ENCODE measurements at regions not wholly inside any gene's neighbourhood (a gene's known extent, or its start where the extent isn't known, plus 50 kb on each side); places are given as distances from the start of the nearest gene placed in this dataset.

- DNase-seq, result no peak
- Histone ChIP-seq H3K4me1 (ENCODE audit: control insufficient read depth in 2 of 2, insufficient read depth in 2 of 2, low read length in 2 of 2) (no peaks in the 10 kb centered on the region), H4K20me1 (ENCODE audit: control insufficient read depth, insufficient read depth, low read length, poor library complexity, severe bottlenecking) (no peaks in the 10 kb centered on the region), H2AFZ (ENCODE audit: insufficient read depth, low read depth, low read length, poor library complexity, severe bottlenecking) (no peak overlapping the region), H3K27ac (ENCODE audit: low read length in 2 of 2) (no peak overlapping the region), H3K9ac (ENCODE audit: low read length) (no peak overlapping the region), H3K79me2 (ENCODE audit: control insufficient read depth, insufficient read depth, low read length) (no peaks in the 10 kb centered on the region), H3K27me3 (replicated peaks in 1 of 4; ENCODE audit: control extremely low read depth in 1 of 4, control insufficient read depth in 3 of 4, insufficient read depth in 4 of 4, low read length in 3 of 4) (no peaks in the 10 kb centered on the region), H3K9me3 (ENCODE audit: control extremely low read depth in 1 of 3, control insufficient read depth in 2 of 3, insufficient read depth in 1 of 3, low read length in 2 of 3) (no peaks in the 10 kb centered on the region), H3K36me3 (replicated peaks in 1 of 2; ENCODE audit: control extremely low read depth in 1 of 2, control insufficient read depth in 1 of 2, extremely low read depth in 1 of 2, insufficient read depth in 2 of 2, low read length in 1 of 2) (no peaks in the 10 kb centered on the region), H3K4me2 (replicated peaks; ENCODE audit: low read depth, low read length, poor library complexity, severe bottlenecking) (no peak overlapping the region), H3K4me3 (ENCODE audit: control extremely low read depth in 1 of 5, extremely low read depth in 1 of 5, insufficient read depth in 1 of 5, low read depth in 2 of 5, low read length in 4 of 5) (no peak overlapping the region)
- H3K4me3 Mint-ChIP-seq, result no peak overlapping the region
- CTCF ChIA-PET, result no interaction called here
- H3K27ac Mint-ChIP-seq, result no peak overlapping the region
- no peaks in the 10 kb centered on the region for H3K27me3 Mint-ChIP-seq
- POLR2A ChIA-PET, result no interaction called here
- no peak for ATAC-seq (ENCODE audit: low read depth)
- WGBS (ENCODE audit: insufficient coverage), result no CpG with 5 or more reads among the region's 2 CpGs
- H3K4me1 Mint-ChIP-seq, result no peaks in the 10 kb centered on the region
- H3K9me3 Mint-ChIP-seq (ENCODE audit: insufficient read depth), result peaks cover 1% of the 10 kb centered on the region
- no peak for TF ChIP-seq CTCF (IDR thresholded peaks at IDR 0.05)
- TF ChIP-seq EZH2 (IDR thresholded peaks at IDR 0.05; ENCODE audit: borderline replicate concordance, insufficient read depth, low read depth, low read length, poor library complexity, severe bottlenecking), result no peak
- intact Hi-C loops (cut with micrococcal nuclease), result no loop called here
Measured at GRCh38 chr2:139669675-139670074, 889.5 kb upstream of the NXPH2 start.

GRCh38 chr2:139652385-139652784 is 872.2 kb upstream of the NXPH2 start:
- POLR2A ChIA-PET, result no interaction called here
- no peak overlapping the region for H3K4me3 Mint-ChIP-seq

More at GRCh38 chr2:139652385-139652784, 872.2 kb upstream of the NXPH2 start:
- CTCF ChIA-PET, result no interaction called here
- ATAC-seq (ENCODE audit: low read depth), result no peak
- Histone ChIP-seq H3K4me1 (ENCODE audit: control insufficient read depth in 2 of 2, insufficient read depth in 2 of 2, low read length in 2 of 2) (no peaks in the 10 kb centered on the region), H3K27me3 (replicated peaks in 1 of 4; ENCODE audit: control extremely low read depth in 1 of 4, control insufficient read depth in 3 of 4, insufficient read depth in 4 of 4, low read length in 3 of 4) (no peaks in the 10 kb centered on the region), H3K4me3 (ENCODE audit: control extremely low read depth in 1 of 5, extremely low read depth in 1 of 5, insufficient read depth in 1 of 5, low read depth in 2 of 5, low read length in 4 of 5) (no peak overlapping the region), H2AFZ (ENCODE audit: insufficient read depth, low read depth, low read length, poor library complexity, severe bottlenecking) (no peak overlapping the region), H3K9me3 (ENCODE audit: control extremely low read depth in 1 of 3, control insufficient read depth in 2 of 3, insufficient read depth in 1 of 3, low read length in 2 of 3) (no peaks in the 10 kb centered on the region), H3K36me3 (replicated peaks in 1 of 2; ENCODE audit: control extremely low read depth in 1 of 2, control insufficient read depth in 1 of 2, extremely low read depth in 1 of 2, insufficient read depth in 2 of 2, low read length in 1 of 2) (no peaks in the 10 kb centered on the region), H3K27ac (ENCODE audit: low read length in 2 of 2) (no peak overlapping the region), H4K20me1 (ENCODE audit: control insufficient read depth, insufficient read depth, low read length, poor library complexity, severe bottlenecking) (no peaks in the 10 kb centered on the region), H3K4me2 (replicated peaks; ENCODE audit: low read depth, low read length, poor library complexity, severe bottlenecking) (no peak overlapping the region), H3K9ac (ENCODE audit: low read length) (no peak overlapping the region), H3K79me2 (ENCODE audit: control insufficient read depth, insufficient read depth, low read length) (no peaks in the 10 kb centered on the region)
- no peaks in the 10 kb centered on the region for H3K4me1 Mint-ChIP-seq
- no peak for DNase-seq
- intact Hi-C loops (cut with micrococcal nuclease), result no loop called here
- H3K27me3 Mint-ChIP-seq, result no peaks in the 10 kb centered on the region
- H3K9me3 Mint-ChIP-seq (ENCODE audit: insufficient read depth), result peaks cover 5% of the 10 kb centered on the region
- no peak for TF ChIP-seq CTCF (IDR thresholded peaks at IDR 0.05)
- no peak for TF ChIP-seq EZH2 (IDR thresholded peaks at IDR 0.05; ENCODE audit: borderline replicate concordance, insufficient read depth, low read depth, low read length, poor library complexity, severe bottlenecking)
- H3K27ac Mint-ChIP-seq, result no peak overlapping the region

Data from B cell (primary cell).